ENCODE measurements at regions not wholly inside any gene's neighbourhood (a gene's known extent, or its start where the extent isn't known, plus 50 kb on each side); places are given as distances from the start of the nearest gene placed in this dataset.

DNA sequence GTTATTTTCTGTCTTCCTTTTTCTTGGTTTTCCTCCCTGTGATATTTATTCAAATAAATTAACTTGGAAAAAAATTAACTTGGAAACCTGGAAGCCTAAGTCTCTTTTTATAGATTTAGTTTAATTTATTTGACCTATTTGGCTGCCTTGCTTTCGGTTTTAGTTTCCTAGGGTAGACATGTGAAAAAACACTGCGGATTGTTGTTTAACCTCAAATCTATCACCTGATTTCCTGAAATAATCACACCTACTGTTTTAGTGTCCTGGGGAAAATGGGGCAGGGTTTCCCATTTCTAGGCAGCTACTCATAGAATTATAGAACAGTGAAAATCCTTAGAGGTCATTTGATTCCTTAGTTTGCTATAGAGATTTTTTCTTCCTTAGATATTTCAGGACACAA lies 412.4 kb downstream of the PCDH17 start:
- H4K20me1 ChIP-seq (replicated peaks; ENCODE audit: insufficient read depth) = no peaks in the 10 kb centered on the region
- no peak for DNase-seq (ENCODE audit: low spot score)
- Mint-ChIP-seq H3K4me3 (no peak overlapping the region), H3K27me3 (ENCODE audit: insufficient read depth, low read depth, poor library complexity) (no peaks in the 10 kb centered on the region), H3K27ac (no peak overlapping the region), H3K36me3 (ENCODE audit: low read depth) (no peaks in the 10 kb centered on the region), H3K4me1 (no peaks in the 10 kb centered on the region), H3K9me3 (no peaks in the 10 kb centered on the region)
- no peaks in the 10 kb centered on the region for H3K27me3 ChIP-seq (ENCODE audit: insufficient read depth)
- H3K79me2 ChIP-seq (replicated peaks; ENCODE audit: insufficient read depth) = no peaks in the 10 kb centered on the region
- H3K4me1 ChIP-seq (ENCODE audit: insufficient read depth) = no peaks in the 10 kb centered on the region
- no peak for TF ChIP-seq EZH2phosphoT487 (IDR thresholded peaks at IDR 0.05; ENCODE audit: unreplicated experiment)
- TF ChIP-seq POLR2AphosphoS5 (IDR thresholded peaks at IDR 0.05; ENCODE audit: low read depth) = no peak
- TF ChIP-seq, protein P1, sequence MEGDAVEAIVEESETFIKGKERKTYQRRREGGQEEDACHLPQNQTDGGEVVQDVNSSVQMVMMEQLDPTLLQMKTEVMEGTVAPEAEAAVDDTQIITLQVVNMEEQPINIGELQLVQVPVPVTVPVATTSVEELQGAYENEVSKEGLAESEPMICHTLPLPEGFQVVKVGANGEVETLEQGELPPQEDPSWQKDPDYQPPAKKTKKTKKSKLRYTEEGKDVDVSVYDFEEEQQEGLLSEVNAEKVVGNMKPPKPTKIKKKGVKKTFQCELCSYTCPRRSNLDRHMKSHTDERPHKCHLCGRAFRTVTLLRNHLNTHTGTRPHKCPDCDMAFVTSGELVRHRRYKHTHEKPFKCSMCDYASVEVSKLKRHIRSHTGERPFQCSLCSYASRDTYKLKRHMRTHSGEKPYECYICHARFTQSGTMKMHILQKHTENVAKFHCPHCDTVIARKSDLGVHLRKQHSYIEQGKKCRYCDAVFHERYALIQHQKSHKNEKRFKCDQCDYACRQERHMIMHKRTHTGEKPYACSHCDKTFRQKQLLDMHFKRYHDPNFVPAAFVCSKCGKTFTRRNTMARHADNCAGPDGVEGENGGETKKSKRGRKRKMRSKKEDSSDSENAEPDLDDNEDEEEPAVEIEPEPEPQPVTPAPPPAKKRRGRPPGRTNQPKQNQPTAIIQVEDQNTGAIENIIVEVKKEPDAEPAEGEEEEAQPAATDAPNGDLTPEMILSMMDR (conservative IDR thresholded peaks at IDR 0.05; ENCODE audit: low read depth in 2 of 2) = no peak
- no peak for TF ChIP-seq EZH2 (IDR thresholded peaks at IDR 0.05; ENCODE audit: low read depth, unreplicated experiment)
- no peak for TF ChIP-seq NANOG (IDR thresholded peaks at IDR 0.05; ENCODE audit: borderline replicate concordance)
- TF ChIP-seq ZNF114 (CRISPR knock-in tag; IDR thresholded peaks at IDR 0.05) = no peak
- TF ChIP-seq, protein P2, sequence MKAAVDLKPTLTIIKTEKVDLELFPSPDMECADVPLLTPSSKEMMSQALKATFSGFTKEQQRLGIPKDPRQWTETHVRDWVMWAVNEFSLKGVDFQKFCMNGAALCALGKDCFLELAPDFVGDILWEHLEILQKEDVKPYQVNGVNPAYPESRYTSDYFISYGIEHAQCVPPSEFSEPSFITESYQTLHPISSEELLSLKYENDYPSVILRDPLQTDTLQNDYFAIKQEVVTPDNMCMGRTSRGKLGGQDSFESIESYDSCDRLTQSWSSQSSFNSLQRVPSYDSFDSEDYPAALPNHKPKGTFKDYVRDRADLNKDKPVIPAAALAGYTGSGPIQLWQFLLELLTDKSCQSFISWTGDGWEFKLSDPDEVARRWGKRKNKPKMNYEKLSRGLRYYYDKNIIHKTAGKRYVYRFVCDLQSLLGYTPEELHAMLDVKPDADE (IDR thresholded peaks at IDR 0.05) = no peak
- TF ChIP-seq CREB1 (CRISPR knock-in tag; IDR thresholded peaks at IDR 0.05; ENCODE audit: low read depth) = no peak
- TF ChIP-seq ZNF331 (CRISPR knock-in tag; IDR thresholded peaks at IDR 0.05; ENCODE audit: low read depth) = no peak
- TF ChIP-seq JUNB (IDR thresholded peaks at IDR 0.05; ENCODE audit: unreplicated experiment) = no peak
- TF ChIP-seq, protein P3, sequence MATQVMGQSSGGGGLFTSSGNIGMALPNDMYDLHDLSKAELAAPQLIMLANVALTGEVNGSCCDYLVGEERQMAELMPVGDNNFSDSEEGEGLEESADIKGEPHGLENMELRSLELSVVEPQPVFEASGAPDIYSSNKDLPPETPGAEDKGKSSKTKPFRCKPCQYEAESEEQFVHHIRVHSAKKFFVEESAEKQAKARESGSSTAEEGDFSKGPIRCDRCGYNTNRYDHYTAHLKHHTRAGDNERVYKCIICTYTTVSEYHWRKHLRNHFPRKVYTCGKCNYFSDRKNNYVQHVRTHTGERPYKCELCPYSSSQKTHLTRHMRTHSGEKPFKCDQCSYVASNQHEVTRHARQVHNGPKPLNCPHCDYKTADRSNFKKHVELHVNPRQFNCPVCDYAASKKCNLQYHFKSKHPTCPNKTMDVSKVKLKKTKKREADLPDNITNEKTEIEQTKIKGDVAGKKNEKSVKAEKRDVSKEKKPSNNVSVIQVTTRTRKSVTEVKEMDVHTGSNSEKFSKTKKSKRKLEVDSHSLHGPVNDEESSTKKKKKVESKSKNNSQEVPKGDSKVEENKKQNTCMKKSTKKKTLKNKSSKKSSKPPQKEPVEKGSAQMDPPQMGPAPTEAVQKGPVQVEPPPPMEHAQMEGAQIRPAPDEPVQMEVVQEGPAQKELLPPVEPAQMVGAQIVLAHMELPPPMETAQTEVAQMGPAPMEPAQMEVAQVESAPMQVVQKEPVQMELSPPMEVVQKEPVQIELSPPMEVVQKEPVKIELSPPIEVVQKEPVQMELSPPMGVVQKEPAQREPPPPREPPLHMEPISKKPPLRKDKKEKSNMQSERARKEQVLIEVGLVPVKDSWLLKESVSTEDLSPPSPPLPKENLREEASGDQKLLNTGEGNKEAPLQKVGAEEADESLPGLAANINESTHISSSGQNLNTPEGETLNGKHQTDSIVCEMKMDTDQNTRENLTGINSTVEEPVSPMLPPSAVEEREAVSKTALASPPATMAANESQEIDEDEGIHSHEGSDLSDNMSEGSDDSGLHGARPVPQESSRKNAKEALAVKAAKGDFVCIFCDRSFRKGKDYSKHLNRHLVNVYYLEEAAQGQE (IDR thresholded peaks at IDR 0.05; ENCODE audit: unreplicated experiment) = no peak
- TF ChIP-seq STAT1 (IDR thresholded peaks at IDR 0.05; ENCODE audit: unreplicated experiment) = no peak
- TF ChIP-seq, protein P4, sequence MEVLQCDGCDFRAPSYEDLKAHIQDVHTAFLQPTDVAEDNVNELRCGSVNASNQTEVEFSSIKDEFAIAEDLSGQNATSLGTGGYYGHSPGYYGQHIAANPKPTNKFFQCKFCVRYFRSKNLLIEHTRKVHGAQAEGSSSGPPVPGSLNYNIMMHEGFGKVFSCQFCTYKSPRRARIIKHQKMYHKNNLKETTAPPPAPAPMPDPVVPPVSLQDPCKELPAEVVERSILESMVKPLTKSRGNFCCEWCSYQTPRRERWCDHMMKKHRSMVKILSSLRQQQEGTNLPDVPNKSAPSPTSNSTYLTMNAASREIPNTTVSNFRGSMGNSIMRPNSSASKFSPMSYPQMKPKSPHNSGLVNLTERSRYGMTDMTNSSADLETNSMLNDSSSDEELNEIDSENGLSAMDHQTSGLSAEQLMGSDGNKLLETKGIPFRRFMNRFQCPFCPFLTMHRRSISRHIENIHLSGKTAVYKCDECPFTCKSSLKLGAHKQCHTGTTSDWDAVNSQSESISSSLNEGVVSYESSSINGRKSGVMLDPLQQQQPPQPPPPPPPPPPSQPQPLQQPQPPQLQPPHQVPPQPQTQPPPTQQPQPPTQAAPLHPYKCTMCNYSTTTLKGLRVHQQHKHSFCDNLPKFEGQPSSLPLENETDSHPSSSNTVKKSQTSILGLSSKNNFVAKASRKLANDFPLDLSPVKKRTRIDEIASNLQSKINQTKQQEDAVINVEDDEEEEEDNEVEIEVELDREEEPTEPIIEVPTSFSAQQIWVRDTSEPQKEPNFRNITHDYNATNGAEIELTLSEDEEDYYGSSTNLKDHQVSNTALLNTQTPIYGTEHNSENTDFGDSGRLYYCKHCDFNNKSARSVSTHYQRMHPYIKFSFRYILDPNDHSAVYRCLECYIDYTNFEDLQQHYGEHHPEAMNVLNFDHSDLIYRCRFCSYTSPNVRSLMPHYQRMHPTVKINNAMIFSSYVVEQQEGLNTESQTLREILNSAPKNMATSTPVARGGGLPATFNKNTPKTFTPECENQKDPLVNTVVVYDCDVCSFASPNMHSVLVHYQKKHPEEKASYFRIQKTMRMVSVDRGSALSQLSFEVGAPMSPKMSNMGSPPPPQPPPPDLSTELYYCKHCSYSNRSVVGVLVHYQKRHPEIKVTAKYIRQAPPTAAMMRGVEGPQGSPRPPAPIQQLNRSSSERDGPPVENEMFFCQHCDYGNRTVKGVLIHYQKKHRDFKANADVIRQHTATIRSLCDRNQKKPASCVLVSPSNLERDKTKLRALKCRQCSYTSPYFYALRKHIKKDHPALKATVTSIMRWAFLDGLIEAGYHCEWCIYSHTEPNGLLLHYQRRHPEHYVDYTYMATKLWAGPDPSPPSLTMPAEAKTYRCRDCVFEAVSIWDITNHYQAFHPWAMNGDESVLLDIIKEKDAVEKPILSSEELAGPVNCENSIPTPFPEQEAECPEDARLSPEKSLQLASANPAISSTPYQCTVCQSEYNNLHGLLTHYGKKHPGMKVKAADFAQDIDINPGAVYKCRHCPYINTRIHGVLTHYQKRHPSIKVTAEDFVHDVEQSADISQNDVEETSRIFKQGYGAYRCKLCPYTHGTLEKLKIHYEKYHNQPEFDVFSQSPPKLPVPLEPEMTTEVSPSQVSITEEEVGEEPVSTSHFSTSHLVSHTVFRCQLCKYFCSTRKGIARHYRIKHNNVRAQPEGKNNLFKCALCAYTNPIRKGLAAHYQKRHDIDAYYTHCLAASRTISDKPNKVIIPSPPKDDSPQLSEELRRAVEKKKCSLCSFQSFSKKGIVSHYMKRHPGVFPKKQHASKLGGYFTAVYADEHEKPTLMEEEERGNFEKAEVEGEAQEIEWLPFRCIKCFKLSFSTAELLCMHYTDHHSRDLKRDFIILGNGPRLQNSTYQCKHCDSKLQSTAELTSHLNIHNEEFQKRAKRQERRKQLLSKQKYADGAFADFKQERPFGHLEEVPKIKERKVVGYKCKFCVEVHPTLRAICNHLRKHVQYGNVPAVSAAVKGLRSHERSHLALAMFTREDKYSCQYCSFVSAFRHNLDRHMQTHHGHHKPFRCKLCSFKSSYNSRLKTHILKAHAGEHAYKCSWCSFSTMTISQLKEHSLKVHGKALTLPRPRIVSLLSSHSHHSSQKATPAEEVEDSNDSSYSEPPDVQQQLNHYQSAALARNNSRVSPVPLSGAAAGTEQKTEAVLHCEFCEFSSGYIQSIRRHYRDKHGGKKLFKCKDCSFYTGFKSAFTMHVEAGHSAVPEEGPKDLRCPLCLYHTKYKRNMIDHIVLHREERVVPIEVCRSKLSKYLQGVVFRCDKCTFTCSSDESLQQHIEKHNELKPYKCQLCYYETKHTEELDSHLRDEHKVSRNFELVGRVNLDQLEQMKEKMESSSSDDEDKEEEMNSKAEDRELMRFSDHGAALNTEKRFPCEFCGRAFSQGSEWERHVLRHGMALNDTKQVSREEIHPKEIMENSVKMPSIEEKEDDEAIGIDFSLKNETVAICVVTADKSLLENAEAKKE (CRISPR knock-in tag; IDR thresholded peaks at IDR 0.05) = no peak
- no peak overlapping the region for H3K27ac ChIP-seq (ENCODE audit: low read depth)
- H3K9me2 ChIP-seq (ENCODE audit: insufficient read depth) = no peaks in the 10 kb centered on the region
- no peak overlapping the region for H2AFZ ChIP-seq
- H3K4me2 ChIP-seq = no peak overlapping the region
- ATAC-seq = no peak
- H3K36me3 ChIP-seq (ENCODE audit: insufficient read depth) = no peaks in the 10 kb centered on the region
- no peaks in the 10 kb centered on the region for H3F3A ChIP-seq (replicated peaks; ENCODE audit: low read depth)
- no peak overlapping the region for H3K4me3 ChIP-seq

All from GM23338 (cell line).